Stimulated activated CD4-positive, alpha-beta T cell treated with anti-CD3 and anti-CD28 coated beads, Interleukin-2, amount 100 ng/mL, for 48 hours (primary cell): ENCODE measurements at regions not wholly inside any gene's neighbourhood (a gene's known extent, or its start where the extent isn't known, plus 50 kb on each side); places are given as distances from the start of the nearest gene placed in this dataset.

Source experiments
- DNase-seq, 2 donors: peaks; one replicate each; pipeline ENCODE4 v3.0.0-alpha.2; 2020

- no peak for DNase-seq
Observed at GRCh38 chr11:130719220-130719915, 196.9 kb downstream of the SNX19 start.

- no peak for DNase-seq
Observed at GRCh38 chr11:130720232-130721022, 195.9 kb downstream of the SNX19 start.

GRCh38 chr11:130721023-130721681 lies 195.1 kb downstream of the SNX19 start:
- no peak for DNase-seq

GRCh38 chr11:130721736-130722135 lies 194.5 kb downstream of the SNX19 start:
- no peak for DNase-seq

GRCh38 chr11:130722401-130722800 lies 193.9 kb downstream of the SNX19 start:
- no peak for DNase-seq

GRCh38 chr11:130725421-130726233 lies 190.7 kb downstream of the SNX19 start:
- no peak for DNase-seq

- no peak for DNase-seq
Observed at GRCh38 chr11:130726234-130727037, 189.8 kb downstream of the SNX19 start.

- DNase-seq, result no peak
Observed at GRCh38 chr11:130727157-130728119, 188.8 kb downstream of the SNX19 start.

GRCh38 chr11:130728185-130729180 lies 187.8 kb downstream of the SNX19 start:
- DNase-seq, result no peak

GRCh38 chr11:130729193-130729592 lies 187.1 kb downstream of the SNX19 start:
- DNase-seq, result no peak

- no peak for DNase-seq
Observed at GRCh38 chr11:130729678-130730300, 186.5 kb downstream of the SNX19 start.

GRCh38 chr11:130731401-130731800 lies 184.9 kb downstream of the SNX19 start:
- DNase-seq, result no peak

- DNase-seq, result no peak
Observed at GRCh38 chr11:130732476-130732875, 183.8 kb downstream of the SNX19 start.

- no peak for DNase-seq
Observed at GRCh38 chr11:130737041-130737830, 179.0 kb downstream of the SNX19 start.

- no peak for DNase-seq
Observed at GRCh38 chr11:130737866-130738431, 178.3 kb downstream of the SNX19 start.

GRCh38 chr11:130738611-130739010 lies 177.7 kb downstream of the SNX19 start:
- DNase-seq, result no peak

- no peak for DNase-seq
Observed at GRCh38 chr11:130740819-130741218, 175.5 kb downstream of the SNX19 start.

GRCh38 chr11:130744794-130745193 lies 171.5 kb downstream of the SNX19 start:
- no peak for DNase-seq
